ENCODE measurements at regions not wholly inside any gene's neighbourhood (a gene's known extent, or its start where the extent isn't known, plus 50 kb on each side); places are given as distances from the start of the nearest gene placed in this dataset.

DNA sequence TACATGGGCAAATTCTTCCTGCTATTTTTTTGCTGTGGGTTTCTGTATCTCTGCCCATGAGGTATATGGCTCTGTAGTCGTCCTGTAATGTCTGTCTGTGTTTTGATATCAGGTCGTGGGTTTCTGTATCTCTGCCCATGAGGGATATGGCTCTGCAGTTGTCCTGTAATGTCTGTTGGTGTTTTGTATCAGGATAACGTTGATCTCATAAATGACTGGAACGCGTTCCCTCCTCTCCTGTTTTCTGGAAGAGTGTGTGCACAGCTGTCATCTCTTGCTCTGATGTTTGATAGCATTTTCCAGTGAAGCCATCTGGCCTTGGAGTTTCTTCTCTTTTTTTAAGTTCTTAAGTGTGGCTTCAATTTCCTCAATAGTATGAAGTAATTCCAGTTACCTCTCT is 57.2 kb downstream of the SOX1 start:
- H3K9me3 Mint-ChIP-seq = peaks cover 2% of the 10 kb centered on the region
- TF ChIP-seq, protein P1, sequence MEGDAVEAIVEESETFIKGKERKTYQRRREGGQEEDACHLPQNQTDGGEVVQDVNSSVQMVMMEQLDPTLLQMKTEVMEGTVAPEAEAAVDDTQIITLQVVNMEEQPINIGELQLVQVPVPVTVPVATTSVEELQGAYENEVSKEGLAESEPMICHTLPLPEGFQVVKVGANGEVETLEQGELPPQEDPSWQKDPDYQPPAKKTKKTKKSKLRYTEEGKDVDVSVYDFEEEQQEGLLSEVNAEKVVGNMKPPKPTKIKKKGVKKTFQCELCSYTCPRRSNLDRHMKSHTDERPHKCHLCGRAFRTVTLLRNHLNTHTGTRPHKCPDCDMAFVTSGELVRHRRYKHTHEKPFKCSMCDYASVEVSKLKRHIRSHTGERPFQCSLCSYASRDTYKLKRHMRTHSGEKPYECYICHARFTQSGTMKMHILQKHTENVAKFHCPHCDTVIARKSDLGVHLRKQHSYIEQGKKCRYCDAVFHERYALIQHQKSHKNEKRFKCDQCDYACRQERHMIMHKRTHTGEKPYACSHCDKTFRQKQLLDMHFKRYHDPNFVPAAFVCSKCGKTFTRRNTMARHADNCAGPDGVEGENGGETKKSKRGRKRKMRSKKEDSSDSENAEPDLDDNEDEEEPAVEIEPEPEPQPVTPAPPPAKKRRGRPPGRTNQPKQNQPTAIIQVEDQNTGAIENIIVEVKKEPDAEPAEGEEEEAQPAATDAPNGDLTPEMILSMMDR (IDR thresholded peaks at IDR 0.05; ENCODE audit: unreplicated experiment in 3 of 3) = no peak
- H3K36me3 Mint-ChIP-seq (ENCODE audit: low read depth) = no peaks in the 10 kb centered on the region
- H3K27ac Mint-ChIP-seq = no peak overlapping the region
- peaks cover 31% of the 10 kb centered on the region for H3K4me1 Mint-ChIP-seq
- no peak overlapping the region for H3K4me3 Mint-ChIP-seq
- peaks cover 60% of the 10 kb centered on the region for H3K27me3 Mint-ChIP-seq (ENCODE audit: low read depth)

DNA sequence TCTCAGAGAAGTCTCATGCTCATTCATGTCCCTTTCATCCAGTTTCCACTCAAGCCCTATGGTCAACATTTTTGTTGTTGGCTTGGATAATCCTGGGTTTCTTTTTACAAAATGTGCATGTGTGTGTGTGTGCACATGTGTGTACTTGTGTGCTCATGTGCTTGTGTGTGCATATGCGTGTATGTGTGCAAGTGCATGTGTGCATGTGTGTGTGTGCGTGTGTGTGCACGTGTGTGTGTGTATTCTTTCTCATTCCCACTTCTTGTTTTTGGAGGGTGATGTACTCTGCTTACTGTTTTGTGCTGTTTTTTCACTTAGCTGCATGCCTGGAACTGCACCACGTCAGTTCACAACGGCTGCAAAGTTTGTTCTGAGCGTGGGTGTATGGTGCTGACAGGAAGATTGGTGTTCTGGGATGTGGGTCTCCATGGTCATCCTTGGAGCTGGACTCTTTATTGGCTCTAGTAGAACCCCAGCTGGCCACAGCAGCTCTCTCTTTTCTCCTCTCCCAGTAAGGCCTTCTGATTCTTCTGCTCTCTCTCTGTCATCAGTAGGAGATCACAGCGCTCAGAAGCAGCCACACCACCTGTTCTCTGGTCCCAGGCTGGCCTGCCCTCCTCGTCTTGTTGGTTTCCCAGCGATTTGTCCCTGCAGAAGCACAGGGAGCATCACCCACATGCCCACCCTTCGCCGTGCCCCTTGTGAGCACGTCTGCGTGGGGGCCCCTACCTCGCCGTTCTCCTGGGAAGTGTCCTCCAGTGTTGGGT is 60.8 kb downstream of the SOX1 start:
- no peak overlapping the region for H3K4me3 Mint-ChIP-seq
- peak overlapping the region in 1 of 3 experiments; percentile 42 for H3K27ac Mint-ChIP-seq
- no peaks in the 10 kb centered on the region for H3K36me3 Mint-ChIP-seq (ENCODE audit: low read depth)
- H3K27me3 Mint-ChIP-seq (ENCODE audit: low read depth) = peaks cover 58% of the 10 kb centered on the region
- H3K9me3 Mint-ChIP-seq = peaks cover 2% of the 10 kb centered on the region
- H3K4me1 Mint-ChIP-seq = peaks cover 42% of the 10 kb centered on the region
- TF ChIP-seq, protein P1 (IDR thresholded peaks at IDR 0.05; ENCODE audit: unreplicated experiment in 3 of 3) = no peak

DNA sequence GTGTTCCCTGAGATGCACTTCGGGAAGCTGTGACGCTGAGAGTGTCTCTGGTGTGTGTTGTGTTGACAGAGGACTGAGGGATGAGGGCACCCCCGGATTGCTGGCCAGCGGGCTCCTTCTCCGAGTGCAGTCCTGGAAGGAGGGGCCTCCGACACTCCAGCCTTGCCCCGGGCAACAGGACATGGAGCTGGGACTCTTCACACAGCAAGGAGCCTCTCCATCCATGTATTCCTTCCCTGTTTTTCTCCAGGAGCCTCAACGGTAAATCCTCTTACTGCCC is 61.3 kb downstream of the SOX1 start:
- TF ChIP-seq, protein P1 (IDR thresholded peaks at IDR 0.05; ENCODE audit: unreplicated experiment in 3 of 3) = no peak
- Mint-ChIP-seq H3K9me3 (peaks cover 2% of the 10 kb centered on the region), H3K4me1 (peaks cover 42% of the 10 kb centered on the region), H3K36me3 (ENCODE audit: low read depth) (no peaks in the 10 kb centered on the region), H3K4me3 (no peak overlapping the region), H3K27ac (no peak overlapping the region), H3K27me3 (ENCODE audit: low read depth) (peaks cover 56% of the 10 kb centered on the region)

DNA sequence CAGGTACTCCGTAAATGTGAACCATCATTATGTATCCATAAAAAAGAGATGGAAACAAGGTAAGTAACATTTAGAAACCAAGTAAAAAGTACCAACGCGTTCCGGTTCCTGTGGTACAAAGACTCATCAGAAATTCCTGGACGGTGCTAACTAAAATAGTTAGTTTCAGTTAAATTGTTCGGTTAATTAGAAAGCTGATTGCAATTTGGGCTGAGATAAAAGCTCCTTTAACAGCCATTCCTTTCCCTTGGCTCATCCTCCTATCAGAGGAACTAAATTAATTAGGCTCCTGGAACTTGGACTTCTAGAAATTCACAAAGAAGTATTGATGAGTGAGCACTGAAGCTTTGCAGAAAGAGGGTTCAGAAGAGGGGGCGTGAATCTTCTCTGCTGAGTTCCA is 63.5 kb downstream of the SOX1 start:
- Mint-ChIP-seq H3K36me3 (ENCODE audit: low read depth) (no peaks in the 10 kb centered on the region), H3K27ac (no peak overlapping the region), H3K4me1 (peaks cover 26% of the 10 kb centered on the region), H3K9me3 (no peaks in the 10 kb centered on the region), H3K4me3 (no peak overlapping the region), H3K27me3 (ENCODE audit: low read depth) (peaks cover 61% of the 10 kb centered on the region)
- TF ChIP-seq, protein P1 (IDR thresholded peaks at IDR 0.05; ENCODE audit: unreplicated experiment in 3 of 3) = no peak

DNA sequence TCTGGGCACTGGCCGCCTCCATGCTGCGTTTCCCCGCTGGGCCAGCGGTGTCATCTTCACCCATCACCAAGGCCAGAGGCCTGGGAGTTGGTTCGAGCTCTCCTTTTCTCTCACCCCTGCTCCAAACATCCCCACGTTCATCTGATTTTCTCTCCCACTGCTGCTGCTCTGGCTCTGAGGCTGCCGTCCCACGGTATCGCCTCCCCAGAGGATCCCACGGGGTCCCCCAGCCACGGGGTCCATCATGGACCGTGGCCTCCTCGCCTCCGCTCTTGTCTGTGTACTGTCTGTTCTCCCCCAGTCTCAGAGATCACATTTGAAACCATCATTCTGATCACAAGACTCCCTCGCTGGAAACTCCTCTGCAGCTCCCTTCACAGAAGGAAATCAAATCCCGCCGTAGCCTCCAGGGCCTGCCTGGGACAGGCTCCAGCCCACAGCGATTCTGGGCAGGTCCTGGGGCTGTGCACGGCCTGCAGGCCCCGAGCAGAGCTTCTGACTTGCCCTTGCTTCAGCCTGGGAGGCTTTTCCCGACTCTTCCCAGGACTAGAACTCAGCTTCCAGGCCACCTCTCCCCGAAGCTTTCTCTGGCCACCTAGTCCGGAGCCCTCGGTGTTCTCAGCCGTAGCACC is 64.2 kb downstream of the SOX1 start:
- Mint-ChIP-seq H3K36me3 (ENCODE audit: low read depth) (no peaks in the 10 kb centered on the region), H3K4me1 (peaks cover 22% of the 10 kb centered on the region), H3K9me3 (no peaks in the 10 kb centered on the region), H3K27me3 (ENCODE audit: low read depth) (peaks cover 60% of the 10 kb centered on the region), H3K4me3 (no peak overlapping the region), H3K27ac (no peak overlapping the region)
- TF ChIP-seq, protein P1 (IDR thresholded peaks at IDR 0.05; ENCODE audit: unreplicated experiment in 3 of 3) = no peak

DNA sequence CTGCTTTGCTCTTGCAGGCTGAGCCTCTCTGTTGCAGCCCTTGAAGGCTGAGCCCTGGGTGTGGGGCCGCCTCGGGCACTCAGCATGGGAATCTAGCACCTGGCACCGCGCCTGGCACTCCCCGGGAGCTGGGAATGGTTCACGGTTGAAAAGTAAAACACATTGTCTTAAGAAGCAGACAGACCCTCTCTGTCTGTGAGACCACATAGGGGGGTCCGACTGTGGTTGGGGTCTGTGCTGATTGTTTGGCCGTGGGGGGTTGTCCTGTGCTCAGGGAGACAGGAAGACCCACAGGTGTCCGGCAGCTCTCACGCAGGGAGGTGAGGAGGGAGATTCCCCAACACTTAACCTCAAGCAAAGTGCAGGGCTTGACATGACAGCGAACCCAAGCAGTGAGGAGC is 64.8 kb downstream of the SOX1 start:
- no peak overlapping the region for H3K27ac Mint-ChIP-seq
- peaks cover 22% of the 10 kb centered on the region for H3K4me1 Mint-ChIP-seq
- peaks cover 63% of the 10 kb centered on the region for H3K27me3 Mint-ChIP-seq (ENCODE audit: low read depth)
- no peaks in the 10 kb centered on the region for H3K36me3 Mint-ChIP-seq (ENCODE audit: low read depth)
- TF ChIP-seq, protein P1 (IDR thresholded peaks at IDR 0.05; ENCODE audit: unreplicated experiment in 3 of 3) = no peak
- H3K9me3 Mint-ChIP-seq = no peaks in the 10 kb centered on the region
- H3K4me3 Mint-ChIP-seq = no peak overlapping the region

All from nephron (organoid).